Urothelium cell line (cell line): ENCODE measurements at regions not wholly inside any gene's neighbourhood (a gene's known extent, or its start where the extent isn't known, plus 50 kb on each side); places are given as distances from the start of the nearest gene placed in this dataset.
A peak's percentile ranks its signal among the peaks of the same experiment; 100 is the strongest.

Experiments used
- DNase-seq: peaks from one replicate; pipeline ENCODE4 v3.0.0; 2011; ENCODE audit warnings: low spot score, mixed read lengths
- FAIRE-seq: peaks from 2 replicates; lab custom pipeline; 2011; peaks lifted over from hg19 to GRCh38; lab: Jason Lieb, UNC

DNA sequence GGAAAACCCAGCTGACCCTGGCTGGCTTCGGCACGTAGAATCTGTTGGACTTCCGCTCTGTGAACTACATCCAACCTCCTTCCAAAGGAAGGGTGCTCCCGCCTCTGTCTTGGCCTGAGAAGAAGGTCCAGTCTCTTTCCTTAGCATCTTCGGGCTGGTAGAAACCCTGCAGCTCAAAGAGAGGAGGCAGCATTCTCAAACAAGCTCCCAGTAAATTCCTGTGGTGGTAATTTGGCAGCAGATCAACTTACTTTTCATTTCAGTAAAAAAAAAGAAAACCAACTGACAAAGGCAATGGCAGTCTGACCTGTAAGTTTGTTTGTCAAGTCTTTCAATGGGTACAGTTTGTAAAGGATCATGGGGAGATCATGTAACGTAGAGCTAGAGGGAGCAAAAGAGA is 176.7 kb downstream of the MED10 start:
- DNase-seq (peak; percentile 83), FAIRE-seq (no peak)

- FAIRE-seq (no peak), DNase-seq (no peak)
These were observed 179.8 kb downstream of the MED10 start for GRCh38 chr5:6198531-6198930.

DNA sequence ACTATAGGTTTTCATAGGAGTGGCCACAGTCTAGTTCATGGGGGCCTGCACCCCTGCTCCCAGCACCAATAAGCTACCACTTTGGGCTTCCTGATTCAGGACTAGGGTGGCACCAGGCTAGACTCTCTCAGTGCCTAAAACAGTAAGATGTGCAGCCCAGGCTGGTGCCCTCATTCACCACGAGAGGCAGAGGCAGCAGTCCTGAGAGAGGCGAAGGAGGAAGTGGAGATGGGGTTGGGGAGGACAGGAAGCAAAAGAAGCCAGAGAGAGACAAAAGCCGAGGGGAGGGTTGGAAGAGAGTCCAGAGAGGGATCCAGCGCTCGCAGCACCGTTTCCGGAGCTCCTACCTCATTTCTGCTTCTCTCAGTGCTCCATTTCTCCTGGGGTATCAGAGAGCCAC is 180.9 kb downstream of the MED10 start:
- DNase-seq: no peak
- no peak for FAIRE-seq

- DNase-seq (no peak), FAIRE-seq (no peak)
These were observed 182.5 kb downstream of the MED10 start for GRCh38 chr5:6195711-6196358.

GRCh38 chr5:6194906-6195612 is 183.3 kb downstream of the MED10 start:
- no peak for DNase-seq
- no peak for FAIRE-seq

DNA sequence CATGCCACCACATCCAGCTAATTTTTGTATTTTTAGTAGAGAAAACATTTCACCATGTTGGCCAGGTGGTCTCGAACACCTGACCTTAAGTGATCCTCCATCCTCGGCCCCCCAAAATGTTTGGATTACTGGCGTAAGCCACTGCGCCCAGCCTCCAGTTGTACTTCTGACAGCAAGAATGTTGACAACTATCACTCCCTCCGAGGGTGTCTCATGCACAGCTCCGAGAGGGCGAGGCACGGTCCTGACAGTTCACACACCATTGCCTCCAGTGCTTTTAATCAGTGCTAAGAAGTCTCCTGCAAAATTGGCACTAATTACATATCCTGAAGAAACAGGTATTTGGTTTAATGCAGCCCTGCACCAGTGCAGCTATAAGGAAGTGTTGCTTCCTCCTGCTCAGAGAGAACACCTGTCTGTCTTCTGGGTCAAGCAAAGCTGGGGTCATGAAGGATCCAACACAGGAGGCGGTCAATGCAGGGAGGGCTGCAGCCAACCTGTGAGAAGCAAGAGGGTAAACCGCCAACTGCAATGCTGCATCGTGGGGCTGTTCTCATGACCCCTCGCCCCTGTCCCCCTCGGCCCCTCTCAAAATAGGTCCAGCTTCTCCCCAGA is 184.0 kb downstream of the MED10 start:
- no peak for FAIRE-seq
- no peak for DNase-seq

DNA sequence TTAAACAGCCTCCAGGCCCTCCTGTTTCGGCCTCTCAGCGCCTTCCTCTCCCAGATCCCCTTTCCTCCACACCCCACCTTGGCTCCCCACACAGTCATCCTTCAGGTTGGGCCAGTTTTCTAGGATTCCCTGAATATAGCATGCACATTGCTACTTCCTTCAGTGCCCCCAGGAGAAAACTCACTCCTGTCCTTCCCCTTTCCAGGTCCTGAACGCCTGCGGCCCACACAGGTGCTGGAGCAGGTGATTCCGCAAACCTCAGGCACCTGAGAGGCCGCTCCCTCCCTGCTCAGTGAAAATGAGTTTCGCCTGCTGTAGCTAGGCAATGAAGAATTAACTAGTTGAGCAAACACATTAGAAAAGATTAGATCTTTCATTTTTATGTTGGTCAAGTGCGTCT is 185.0 kb downstream of the MED10 start:
- DNase-seq (no peak), FAIRE-seq (no peak)

- FAIRE-seq (no peak), DNase-seq (no peak)
These were observed 187.5 kb downstream of the MED10 start for GRCh38 chr5:6190838-6191237.

- FAIRE-seq: no peak
- no peak for DNase-seq
These were observed 189.4 kb downstream of the MED10 start for GRCh38 chr5:6188976-6189375.

- no peak for DNase-seq
- FAIRE-seq: no peak
These were observed 190.0 kb downstream of the MED10 start for GRCh38 chr5:6188344-6188743.

DNA sequence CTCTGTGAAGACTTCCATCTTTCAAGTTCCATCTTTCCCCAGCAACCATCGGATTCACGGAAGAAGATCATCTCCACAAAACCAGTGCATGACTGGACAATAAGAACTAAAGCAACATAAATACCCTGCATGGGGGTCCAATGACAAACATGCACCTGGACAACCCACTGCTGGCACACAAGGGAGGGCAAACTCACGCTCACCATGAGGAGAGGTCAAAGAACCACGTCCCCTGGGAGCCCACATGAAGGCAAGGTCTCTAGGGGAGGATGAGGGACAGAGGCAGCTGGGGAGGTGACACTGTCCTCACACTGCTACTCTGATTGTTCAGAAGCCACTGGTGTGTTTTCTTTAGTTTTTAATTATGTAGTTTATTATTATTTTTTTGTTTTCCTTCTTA is 190.8 kb downstream of the MED10 start:
- DNase-seq: no peak

DNA sequence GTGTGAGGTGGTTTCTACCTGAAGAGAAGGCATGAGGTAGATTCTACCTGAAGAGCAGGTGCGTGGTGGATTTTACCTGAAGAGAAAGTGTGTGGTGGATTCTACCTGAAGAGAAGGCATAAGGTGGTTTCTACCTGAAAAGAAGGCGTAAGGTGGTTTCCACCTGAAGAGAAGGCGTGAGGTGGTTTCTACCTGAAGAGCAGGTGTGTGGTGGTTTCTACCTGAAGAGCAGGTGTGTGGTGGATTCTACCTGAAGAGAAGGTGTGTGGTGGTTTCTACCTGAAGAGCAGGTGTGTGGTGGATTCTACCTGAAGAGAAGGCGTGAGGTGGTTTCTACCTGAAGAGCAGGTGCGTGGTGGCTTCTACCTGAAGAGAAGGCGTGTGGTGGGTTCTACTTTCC is 192.8 kb downstream of the MED10 start:
- FAIRE-seq (no peak), DNase-seq (no peak)

More for the DNA sequence above, 190.8 kb downstream of the MED10 start:
- FAIRE-seq: no peak

- no peak for FAIRE-seq
- no peak for DNase-seq
These were observed 193.9 kb downstream of the MED10 start for GRCh38 chr5:6184481-6184880.

GRCh38 chr5:6183391-6184390 is 194.7 kb downstream of the MED10 start:
- FAIRE-seq (peak; percentile 13), DNase-seq (no peak)

DNA sequence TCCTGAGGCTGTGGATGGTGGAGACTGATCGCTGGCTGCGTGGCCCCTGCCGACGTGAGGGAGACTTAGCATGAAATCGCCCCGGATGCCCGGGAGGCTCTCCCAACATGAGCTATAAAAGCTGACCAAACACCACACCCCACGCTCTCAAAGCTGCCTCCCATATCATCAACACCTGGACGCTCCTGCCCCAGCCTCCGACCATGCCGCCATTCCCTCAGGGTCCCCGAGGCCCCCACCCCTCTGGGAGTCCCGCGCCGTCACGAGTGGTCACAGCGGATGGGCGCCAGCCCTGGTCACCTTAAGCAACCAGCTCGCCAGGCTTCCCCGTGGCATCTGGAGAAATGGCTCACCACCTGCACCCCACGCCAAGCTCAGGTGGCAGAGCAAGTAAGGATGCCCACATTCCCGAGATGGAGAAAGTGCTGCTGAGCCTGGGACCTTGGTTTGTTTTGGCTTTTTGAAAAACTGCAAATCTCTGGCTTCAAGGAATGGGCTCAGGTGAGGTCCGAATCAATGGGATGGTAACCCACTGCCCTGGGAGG is 196.0 kb downstream of the MED10 start:
- FAIRE-seq (no peak), DNase-seq (no peak)

DNA sequence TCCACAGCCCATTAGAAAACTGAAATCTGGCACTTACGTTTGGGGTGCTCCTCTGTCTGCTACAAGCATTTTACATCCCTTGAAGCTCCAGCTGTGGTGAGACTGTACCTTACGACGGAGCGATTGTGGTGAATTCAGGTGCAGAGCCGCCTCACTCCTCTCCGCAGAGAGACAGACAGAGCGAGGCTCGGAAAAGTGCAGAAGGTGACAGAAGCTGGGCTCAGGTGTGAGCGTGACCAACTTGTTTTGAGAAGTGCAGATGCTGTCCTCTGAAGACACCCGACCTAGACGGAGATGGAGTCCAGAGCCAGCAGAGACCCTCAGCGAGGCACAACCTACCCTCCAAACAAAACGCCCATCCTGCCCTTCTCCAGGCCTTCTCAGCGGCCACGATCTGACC is 196.5 kb downstream of the MED10 start:
- no peak for FAIRE-seq

GRCh38 chr5:6181147-6181729 is 197.1 kb downstream of the MED10 start:
- FAIRE-seq (no peak), DNase-seq (no peak)

More for the DNA sequence above, 196.5 kb downstream of the MED10 start:
- DNase-seq: no peak

DNA sequence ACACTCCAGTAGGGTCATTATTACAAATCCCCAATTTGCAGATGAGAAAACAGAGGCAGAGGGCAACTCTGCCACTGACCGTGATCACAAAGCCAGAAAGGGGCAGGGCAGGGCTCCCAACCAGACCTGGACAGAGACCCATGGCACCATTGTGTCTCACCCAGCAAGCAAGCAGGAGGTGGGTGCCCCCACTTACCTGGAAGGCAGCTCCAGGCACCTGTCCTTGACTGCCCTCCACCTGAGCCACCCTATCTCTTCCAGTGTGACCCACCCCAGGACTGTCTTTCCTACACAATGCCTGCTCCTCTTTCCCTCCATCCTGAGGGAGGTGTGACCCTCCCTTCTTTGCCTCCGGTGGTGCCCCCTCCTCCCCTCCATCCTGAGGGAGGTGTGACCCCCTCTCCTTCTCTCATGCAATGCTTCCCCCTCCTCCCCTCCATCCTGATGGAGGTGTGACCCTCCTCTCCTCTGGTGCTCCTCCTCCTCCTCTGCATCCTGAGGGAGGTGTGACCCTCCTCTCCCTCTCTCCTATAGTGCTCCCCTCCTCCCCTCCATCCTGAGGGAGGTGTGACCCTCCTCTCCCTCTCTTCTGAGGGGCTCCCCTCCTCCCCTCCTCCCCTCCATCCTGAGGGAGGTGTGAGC is 198.0 kb downstream of the MED10 start:
- FAIRE-seq: no peak
- DNase-seq: no peak

- FAIRE-seq (no peak), DNase-seq (no peak)
These were observed 199.4 kb downstream of the MED10 start for GRCh38 chr5:6178846-6179532.
